HCT116 (cell line): ENCODE measurements at regions not wholly inside any gene's neighbourhood (a gene's known extent, or its start where the extent isn't known, plus 50 kb on each side); places are given as distances from the start of the nearest gene placed in this dataset.

Source experiments
- ATAC-seq: fragments of 200-7000 bp; cut with Tn5 transposase; 2 replicates; pipeline ENCODE4 v1.9.1; 2020; ENCODE audit warnings: mild to moderate bottlenecking, moderate library complexity
- BruUV-seq: library from RNA; stranded (reverse); fragments of 400-500 nt; replicated peaks from 2 replicates; lab custom pipeline; 2021; lab: Mats Ljungman, UMichigan
- CTCF ChIA-PET: fragments of 300-600 bp; sonication (Branson Sonifier 250); formaldehyde crosslinking; loops from one replicate; lab custom pipeline; 2021; ENCODE audit warnings: antibody characterized with exemption; lab: Charles Lee
- POLR2A ChIA-PET: fragments of 300-600, 350-600 bp; sonication (Branson Sonifier 250); formaldehyde crosslinking; loops from one replicate; lab custom pipeline; 2021; ENCODE audit warnings: antibody characterized with exemption; lab: Charles Lee
- RAD21 ChIA-PET, 2 experiments: fragments of 300-600 bp; sonication (Branson Sonifier 250); formaldehyde crosslinking; loops; one replicate each; lab custom pipeline; 2023; ENCODE audit warnings: low total read pairs in 2 of 2; ENCODE audit not compliant: uncharacterized antibody in 2 of 2, unreplicated experiment in 2 of 2, low non-redundant PET in 1 of 2; lab: Charles Lee
- DNase-seq: peaks from one replicate; pipeline ENCODE4 v3.0.0-alpha.2; 2010; ENCODE audit warnings: low read depth, low spot score
- H2AFZ ChIP-seq: fragments of 200-600 bp; shearing (Covaris generic), sonication (generic); 2 replicates; pipeline ENCODE4 v1.6.1; 2017; ENCODE audit warnings: low read depth, mixed run types, mixed read lengths, antibody characterized with exemption, low read length; ENCODE audit not compliant: poor library complexity, severe bottlenecking
- H3K27ac ChIP-seq: 2 replicates; pipeline ENCODE4 v1.5.1; 2012; ENCODE audit warnings: low read depth, low read length
- H3K27me3 ChIP-seq: fragments of 200-600 bp; sonication (generic); 2 replicates; pipeline ENCODE4 v1.6.1; 2016; ENCODE audit warnings: mixed run types, low read length, mixed read lengths; ENCODE audit not compliant: insufficient read depth
- H3K36me3 ChIP-seq, 2 experiments: fragments of 200-500 bp in 1 of 2; fragments of 200-600 bp in 1 of 2; sonication (Bioruptor generic) in 1 of 2; sonication (generic) in 1 of 2; 2 replicates each; pipeline versions ENCODE4 v1.5.1 to v1.6.1; 2014 to 2016; ENCODE audit warnings: low read length in 2 of 2, inconsistent platforms in 1 of 2, mixed read lengths in 1 of 2, mixed run types in 1 of 2; ENCODE audit not compliant: insufficient read depth in 2 of 2, control insufficient read depth in 1 of 2
- H3K4me1 ChIP-seq, 2 experiments: fragments of 200-600 bp in 1 of 2; sonication (generic) in 1 of 2; 2 replicates each; pipeline versions ENCODE4 v1.5.1 to v1.6.1; 2012 to 2017; ENCODE audit warnings: low read length in 2 of 2, inconsistent platforms in 1 of 2, mild to moderate bottlenecking in 1 of 2, mixed read lengths in 1 of 2, mixed run types in 1 of 2, moderate library complexity in 1 of 2; ENCODE audit not compliant: insufficient read depth in 2 of 2, control insufficient read depth in 1 of 2
- H3K4me2 ChIP-seq: fragments of 200-600 bp; sonication (generic); 2 replicates; pipeline ENCODE4 v1.6.1; 2017; ENCODE audit warnings: mixed run types, low read length, mixed read lengths
- H3K4me3 ChIP-seq, 2 experiments: fragments of 200-600 bp in 1 of 2; sonication (generic) in 1 of 2; replicated peaks in 1 of 2; 2 replicates each; pipeline ENCODE4 v1.5.1; 2011 to 2016; ENCODE audit warnings: low read length in 2 of 2, control low read depth in 1 of 2, low read depth in 1 of 2, mild to moderate bottlenecking in 1 of 2, mixed read lengths in 1 of 2, mixed run types in 1 of 2
- H3K79me2 ChIP-seq: fragments of 200-600 bp; sonication (generic); 2 replicates; pipeline ENCODE4 v1.6.1; 2017; ENCODE audit warnings: mild to moderate bottlenecking, mixed run types, low read length, moderate library complexity, mixed read lengths; ENCODE audit not compliant: insufficient read depth
- H3K9ac ChIP-seq: fragments of 200-600 bp; sonication (generic); 2 replicates; pipeline ENCODE4 v1.6.1; 2016; ENCODE audit warnings: low read length, mixed read lengths
- H3K9me2 ChIP-seq: fragments of 200-600 bp; sonication (generic), shearing (Covaris generic); 2 replicates; pipeline ENCODE4 v1.6.1; 2017; ENCODE audit warnings: mixed run types, mild to moderate bottlenecking, moderate library complexity; ENCODE audit not compliant: insufficient read depth
- H3K9me3 ChIP-seq, 2 experiments: fragments of 200-500 bp in 1 of 2; fragments of 200-600 bp in 1 of 2; sonication (Bioruptor generic) in 1 of 2; sonication (generic) in 1 of 2; 2 replicates each; pipeline ENCODE4 v1.6.1; 2014 to 2017; ENCODE audit warnings: low read length in 2 of 2, mixed read lengths in 2 of 2, inconsistent platforms in 1 of 2, low read depth in 1 of 2, mild to moderate bottlenecking in 1 of 2, mixed run types in 1 of 2, moderate library complexity in 1 of 2; ENCODE audit not compliant: control insufficient read depth in 1 of 2, insufficient read depth in 1 of 2
- H4K20me1 ChIP-seq: fragments of 200-600 bp; sonication (generic), shearing (Covaris generic); 2 replicates; pipeline ENCODE4 v1.6.1; 2017; ENCODE audit warnings: mixed run types, mild to moderate bottlenecking, moderate library complexity; ENCODE audit not compliant: insufficient read depth
- EGR1 ChIP-seq: IDR thresholded peaks from 2 replicates; pipeline ENCODE4 v1.6.1; 2012; ENCODE audit warnings: low read depth
- RAD21 ChIP-seq: IDR thresholded peaks from 2 replicates; pipeline ENCODE4 v1.6.1; 2012; ENCODE audit warnings: low read depth, mild to moderate bottlenecking
- REST ChIP-seq: IDR thresholded peaks from 2 replicates; pipeline ENCODE4 v1.6.1; 2012; ENCODE audit warnings: low read depth
- ZBTB33 ChIP-seq: IDR thresholded peaks from 2 replicates; pipeline ENCODE4 v1.6.1; 2011; ENCODE audit warnings: mild to moderate bottlenecking, low read length, moderate library complexity; ENCODE audit not compliant: insufficient replicate concordance; ENCODE audit errors: extremely low read depth
- intact Hi-C: fragments of 100-400 bp; cut with micrococcal nuclease; formaldehyde crosslinking; loops from 2 replicates; pipeline ENCODE4 v1.10.0; 2022

DNA sequence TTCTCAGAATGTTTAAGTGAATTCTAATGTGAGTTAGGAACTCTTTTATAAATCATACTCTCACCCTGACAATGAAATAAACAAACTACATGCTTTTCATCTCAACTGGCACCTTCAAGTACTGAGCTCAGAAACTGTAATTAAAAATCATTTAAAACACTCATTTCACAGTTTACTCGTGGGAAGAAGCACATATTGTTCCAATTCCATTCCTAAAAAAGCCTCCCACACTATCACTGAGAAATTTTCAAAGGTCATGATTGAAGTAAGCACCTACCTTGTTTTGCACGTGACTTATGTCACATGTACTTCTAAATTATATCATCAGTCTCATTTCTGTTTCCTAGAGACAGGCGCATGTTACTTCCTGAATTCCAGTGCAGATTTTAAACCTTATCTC lies 678.1 kb upstream of the SLC8A1 start:
- Histone ChIP-seq H4K20me1 (no peaks in the 10 kb centered on the region), H3K9ac (no peak overlapping the region), H3K36me3 (no peaks in the 10 kb centered on the region), H3K9me3 (peaks cover 0 to 5% of the 10 kb centered on the region in 2 experiments; a peak in 2 of 4 replicates), H3K4me1 (no peaks in the 10 kb centered on the region), H3K27ac (no peak overlapping the region), H3K4me2 (no peak overlapping the region), H3K9me2 (no peaks in the 10 kb centered on the region), H3K4me3 (no peak overlapping the region), H3K79me2 (no peaks in the 10 kb centered on the region), H2AFZ (no peak overlapping the region), H3K27me3 (no peaks in the 10 kb centered on the region)
- CTCF ChIA-PET = no interaction called here
- TF ChIP-seq RAD21 = no peak
- TF ChIP-seq ZBTB33 = no peak
- TF ChIP-seq REST = no peak
- TF ChIP-seq EGR1 = no peak
- POLR2A ChIA-PET = no interaction called here
- RAD21 ChIA-PET = no interaction called here
- no TSS peak for BruUV-seq
- DNase-seq = no peak
- no peak for ATAC-seq
- intact Hi-C loops = no loop called here
